GM21526 (cell line): ENCODE measurements at regions not wholly inside any gene's neighbourhood (a gene's known extent, or its start where the extent isn't known, plus 50 kb on each side); places are given as distances from the start of the nearest gene placed in this dataset.
"Not testable (repeated sequence)": the region's sequence is repeated elsewhere in the genome, so short reads cannot be mapped to it uniquely, and the experiment has no call there.

Experiments
- ATAC-seq: cut with Tn5 transposase; IDR thresholded peaks from one replicate; pipeline ENCODE4 v1.9.1; 2021; ENCODE audit warnings: moderate library complexity; ENCODE audit not compliant: unreplicated experiment, low FRiP score

DNA sequence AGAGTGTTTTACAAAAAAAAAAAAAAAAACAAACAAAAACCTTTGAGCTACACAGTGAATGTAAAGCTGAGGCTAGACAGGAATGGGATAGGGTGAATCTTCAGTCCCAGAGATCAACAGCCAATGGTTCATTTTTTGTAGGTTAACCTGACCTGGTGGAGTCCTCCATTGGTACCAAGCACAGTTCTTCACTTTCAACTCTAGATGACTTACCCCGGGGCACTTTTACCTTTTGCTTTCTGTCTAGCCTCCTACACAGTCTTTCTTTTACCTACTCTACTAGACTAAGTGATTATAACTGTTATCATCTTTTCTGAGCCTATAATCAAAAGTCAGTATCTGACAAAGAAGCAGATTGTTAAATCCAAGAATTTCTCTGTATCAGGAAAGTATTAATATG lies 50.9 kb downstream of the ANXA2R start:
- no peak for ATAC-seq

DNA sequence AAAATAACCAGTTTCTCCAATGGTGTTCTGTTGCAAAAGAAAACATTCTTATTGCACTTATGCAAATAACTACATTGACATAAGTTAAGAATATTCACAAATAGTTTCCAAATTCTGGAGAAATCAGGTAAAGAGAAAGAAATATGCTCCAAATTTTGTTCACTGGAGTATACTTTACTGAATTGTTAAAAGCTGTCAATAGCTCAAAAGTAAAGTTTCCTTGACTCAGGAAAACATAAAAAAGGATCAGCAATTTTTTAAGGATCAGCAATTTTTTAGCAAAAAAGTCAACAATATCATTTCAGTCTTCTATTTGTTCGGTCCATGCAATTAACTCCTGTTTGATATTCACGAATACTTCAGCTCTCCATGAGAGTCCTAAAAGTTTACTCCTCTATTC lies 51.6 kb downstream of the ANXA2R start:
- no peak for ATAC-seq

DNA sequence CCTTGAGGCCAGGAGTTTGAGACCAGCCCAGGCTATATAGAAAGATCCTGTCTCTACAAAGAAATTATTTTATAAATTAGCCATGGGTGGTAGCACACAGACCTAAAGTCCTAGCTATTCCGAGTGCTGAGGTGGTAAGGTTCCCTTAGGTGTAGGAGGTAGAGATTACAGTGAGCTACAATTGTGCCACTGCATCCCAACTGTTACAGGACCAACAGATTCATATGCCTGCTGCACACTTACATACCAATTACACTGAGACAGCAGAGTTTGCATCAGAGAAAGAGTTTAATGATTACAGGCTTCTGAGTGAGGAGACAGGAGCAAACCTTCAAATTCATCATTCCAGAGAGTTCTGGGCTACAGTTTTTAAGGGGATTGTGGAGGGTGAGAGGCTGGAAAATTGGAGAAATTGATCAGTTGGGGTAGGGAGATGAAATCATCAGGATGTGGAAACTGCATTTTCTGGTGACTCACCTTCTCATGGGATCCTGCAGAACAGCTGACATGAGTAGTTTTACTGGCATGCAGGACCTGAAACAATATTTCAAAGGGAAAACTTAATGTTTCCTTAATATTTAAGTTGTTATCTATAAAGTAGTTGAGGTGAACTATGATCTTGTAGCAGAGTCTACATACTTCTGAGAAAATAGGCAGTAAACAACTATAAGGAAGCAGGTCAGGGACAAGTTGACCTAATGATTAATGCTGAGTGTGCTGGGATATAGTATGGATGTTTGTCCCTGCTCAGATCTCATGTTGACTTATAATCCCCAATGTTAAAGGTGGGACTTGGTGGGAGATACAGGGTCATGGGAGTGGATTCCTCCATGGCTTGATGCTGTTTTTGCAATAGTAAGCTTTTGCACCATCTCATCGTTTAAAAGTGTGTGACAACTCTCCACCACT lies 54.7 kb downstream of the ANXA2R start:
- ATAC-seq, result no peak

DNA sequence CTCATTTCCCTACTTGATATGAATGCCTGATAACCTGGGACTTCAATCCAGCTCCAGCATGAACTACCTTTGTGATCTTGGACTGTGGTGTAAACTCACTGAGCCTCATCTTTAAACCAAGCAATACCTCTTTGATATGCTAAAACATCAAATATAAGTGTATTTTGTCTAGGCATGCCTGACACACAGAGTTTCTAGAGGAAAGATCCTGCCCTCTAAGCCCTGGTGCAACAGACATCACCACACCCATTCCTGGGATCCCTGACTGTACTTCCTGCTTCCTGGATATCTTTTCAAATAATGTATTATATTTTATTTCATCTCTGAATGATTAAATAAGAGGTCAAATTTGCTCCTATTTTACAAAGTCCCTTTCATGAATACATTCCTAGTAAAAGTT lies 55.8 kb downstream of the ANXA2R start:
- ATAC-seq, result no peak

DNA sequence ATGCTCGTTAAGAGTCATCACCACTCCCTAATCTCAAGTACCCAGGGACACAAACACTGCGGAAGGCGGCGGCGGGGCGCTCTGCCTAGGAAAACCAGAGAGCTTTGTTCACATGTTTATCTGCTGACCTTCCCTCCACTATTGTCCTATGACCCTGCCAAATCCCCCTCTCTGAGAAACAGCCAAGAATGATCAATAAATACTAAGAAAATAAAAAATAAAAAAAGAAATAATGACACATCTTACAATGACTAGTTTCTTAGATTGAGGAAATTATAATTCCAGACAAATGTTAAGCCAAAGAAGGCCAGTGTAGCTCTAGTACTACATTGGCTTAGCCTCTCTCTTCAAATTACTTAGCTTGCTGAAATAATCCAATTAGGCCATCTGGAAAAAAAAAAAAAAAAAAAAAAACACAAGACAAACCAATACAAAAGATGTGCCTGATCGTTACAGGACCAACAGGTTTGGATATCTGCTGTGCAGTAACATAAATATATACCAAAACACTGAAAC lies 58.0 kb downstream of the ANXA2R start:
- no peak for ATAC-seq

DNA sequence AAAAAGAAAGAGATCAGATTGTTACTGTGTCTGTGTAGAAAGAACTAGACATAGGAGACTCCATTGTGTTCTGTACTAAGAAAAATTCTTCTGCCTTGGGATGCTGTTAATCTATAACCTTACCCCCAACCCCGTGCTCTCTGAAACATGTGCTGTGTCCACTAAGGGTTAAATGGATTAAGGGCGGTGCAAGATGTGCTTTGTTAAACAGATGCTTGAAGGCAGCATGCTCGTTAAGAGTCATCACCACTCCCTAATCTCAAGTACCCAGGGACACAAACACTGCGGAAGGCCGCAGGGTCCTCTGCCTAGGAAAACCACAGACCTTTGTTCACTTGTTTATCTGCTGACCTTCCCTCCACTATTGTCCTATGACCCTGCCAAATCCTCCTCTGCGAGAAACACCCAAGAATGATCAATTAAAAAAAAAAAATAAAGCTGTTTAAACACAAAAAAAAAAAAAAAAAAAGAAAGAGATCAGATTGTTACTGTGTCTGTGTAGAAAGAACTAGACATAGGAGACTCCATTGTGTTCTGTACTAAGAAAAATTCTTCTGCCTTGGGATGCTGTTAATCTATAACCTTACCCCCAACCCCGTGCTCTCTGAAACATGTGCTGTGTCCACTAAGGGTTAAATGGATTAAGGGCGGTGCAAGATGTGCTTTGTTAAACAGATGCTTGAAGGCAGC lies 58.6 kb downstream of the ANXA2R start:
- ATAC-seq, result not testable (repeated sequence)

DNA sequence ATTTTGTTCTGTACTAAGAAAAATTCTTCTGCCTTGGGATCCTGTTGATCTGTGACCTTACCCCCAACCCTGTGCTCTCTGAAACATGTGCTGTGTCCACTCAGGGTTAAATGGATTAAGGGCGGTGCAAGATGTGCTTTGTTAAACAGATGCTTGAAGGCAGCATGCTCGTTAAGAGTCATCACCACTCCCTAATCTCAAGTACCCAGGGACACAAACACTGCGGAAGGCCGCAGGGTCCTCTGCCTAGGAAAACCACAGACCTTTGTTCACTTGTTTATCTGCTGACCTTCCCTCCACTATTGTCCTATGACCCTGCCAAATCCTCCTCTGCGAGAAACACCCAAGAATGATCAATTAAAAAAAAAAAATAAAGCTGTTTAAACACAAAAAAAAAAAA lies 59.1 kb downstream of the ANXA2R start:
- not testable (repeated sequence) for ATAC-seq

DNA sequence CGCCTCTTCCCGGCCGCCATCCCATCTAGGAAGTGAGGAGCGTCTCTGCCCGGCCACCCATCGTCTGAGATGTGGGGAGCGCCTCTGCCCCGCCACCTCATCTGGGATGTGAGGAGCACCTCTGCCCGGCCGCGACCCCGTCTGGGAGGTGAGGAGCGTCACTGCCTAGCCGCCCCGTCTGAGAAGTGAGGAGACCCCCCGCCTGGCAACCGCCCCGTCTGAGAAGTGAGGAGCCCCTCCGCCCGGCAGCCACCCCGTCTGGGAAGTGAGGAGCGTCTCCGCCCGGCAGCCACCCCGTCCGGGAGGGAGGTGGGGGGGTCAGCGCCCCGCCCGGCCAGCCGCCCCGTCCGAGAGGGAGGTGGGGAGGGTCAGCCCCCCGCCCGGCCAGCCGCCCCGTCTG lies 59.7 kb downstream of the ANXA2R start:
- not testable (repeated sequence) for ATAC-seq

DNA sequence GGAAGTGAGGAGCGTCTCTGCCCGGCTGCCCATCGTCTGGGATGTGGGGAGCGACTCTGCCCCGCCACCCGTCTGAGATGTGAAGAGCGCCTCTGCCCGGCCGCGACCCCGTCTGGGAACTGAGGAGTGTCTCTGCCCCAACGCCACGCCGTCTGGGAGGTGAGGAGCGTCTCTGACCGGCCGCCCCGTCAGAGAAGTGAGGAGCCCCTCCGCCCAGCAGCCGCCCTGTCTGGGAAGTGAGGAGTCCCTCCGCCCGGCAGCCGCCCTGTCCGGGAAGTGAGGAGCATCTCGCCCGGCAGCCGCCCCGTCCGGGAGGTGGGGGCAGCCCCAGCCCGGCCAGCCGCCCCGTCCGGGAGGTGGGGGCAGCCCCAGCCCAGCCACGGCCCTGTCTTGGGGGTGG lies 60.9 kb downstream of the ANXA2R start:
- ATAC-seq, result not testable (repeated sequence)

DNA sequence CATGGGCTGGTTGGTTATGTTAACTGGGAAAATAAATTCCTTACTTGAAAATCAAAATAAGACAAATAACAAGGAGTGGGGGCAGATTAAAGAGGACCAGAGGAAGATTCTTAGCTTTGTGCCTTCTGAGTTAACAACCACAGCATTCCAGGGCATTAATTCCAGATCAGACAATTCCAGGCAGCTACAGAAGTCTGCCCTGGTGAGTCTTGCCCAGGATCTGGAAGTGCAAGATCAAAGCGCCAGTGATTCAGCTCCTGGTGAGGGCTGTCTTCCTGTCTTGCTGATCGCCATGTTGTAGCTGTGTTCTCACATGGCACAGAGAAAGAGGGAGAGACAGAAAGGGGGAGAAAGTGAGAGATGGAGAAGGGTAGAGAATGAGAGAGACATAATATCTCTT lies 65.6 kb downstream of the ANXA2R start:
- ATAC-seq, result no peak

DNA sequence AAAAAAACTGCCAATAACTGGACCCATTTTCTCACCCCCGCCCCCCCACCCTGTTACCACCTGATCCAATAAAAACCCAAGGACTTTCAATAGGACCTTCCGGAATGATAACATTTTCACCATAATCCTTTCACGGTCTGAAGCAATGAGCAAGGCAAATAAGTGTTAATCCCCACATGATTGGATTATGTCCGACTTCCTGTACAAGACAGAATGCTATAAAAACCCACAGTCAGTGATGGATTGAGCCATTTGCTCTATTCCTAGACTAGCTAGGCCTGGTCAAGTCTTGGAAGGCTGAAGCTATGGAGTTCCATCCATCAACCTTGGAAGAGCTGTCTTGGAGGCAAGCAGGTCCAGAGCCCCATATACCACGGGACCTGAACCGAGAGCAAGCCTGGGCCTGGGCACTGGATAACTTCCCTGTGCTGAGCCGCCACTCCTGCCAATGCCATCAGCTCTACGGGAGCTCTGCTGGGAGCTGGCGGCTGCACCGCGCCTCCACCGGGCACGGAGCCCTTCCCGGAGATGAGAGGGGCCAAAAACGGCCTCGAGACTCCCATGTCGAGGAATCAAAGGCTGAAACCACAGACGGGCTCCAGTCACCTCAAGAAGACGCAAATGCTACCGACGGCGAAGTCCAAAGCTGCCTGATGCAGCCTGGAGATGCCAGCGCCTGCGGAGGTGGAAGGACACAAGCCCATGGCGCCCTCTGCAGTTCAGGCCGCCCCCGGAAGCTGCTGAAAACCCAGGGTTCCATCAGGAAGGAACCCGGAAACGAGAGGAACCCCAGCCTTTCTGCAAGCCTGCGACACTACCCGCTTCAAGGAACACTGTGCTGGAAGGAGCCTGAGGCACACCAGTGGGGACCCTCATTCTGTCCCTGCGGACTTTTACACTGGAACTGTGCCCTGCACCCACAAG lies 69.2 kb downstream of the ANXA2R start:
- ATAC-seq, result no peak

DNA sequence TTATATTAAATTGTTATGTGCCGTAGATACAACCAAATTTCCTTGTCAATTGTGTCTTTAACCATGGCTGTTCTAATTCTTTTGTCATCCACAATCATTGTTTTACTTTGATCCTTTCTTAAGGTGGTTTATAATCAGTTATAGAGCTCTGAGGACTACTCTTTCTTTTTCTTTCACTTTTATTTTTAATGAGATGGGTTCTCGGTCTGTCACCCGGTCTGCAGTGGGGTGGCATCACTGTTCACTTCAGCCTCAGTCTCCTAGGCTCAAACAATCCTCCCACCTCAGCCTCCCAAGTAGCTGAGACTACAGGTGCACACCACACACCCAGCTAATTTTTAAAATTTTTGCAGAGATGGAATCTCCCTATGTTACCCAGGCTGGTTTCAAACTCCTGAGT lies 74.2 kb downstream of the ANXA2R start:
- no peak for ATAC-seq

DNA sequence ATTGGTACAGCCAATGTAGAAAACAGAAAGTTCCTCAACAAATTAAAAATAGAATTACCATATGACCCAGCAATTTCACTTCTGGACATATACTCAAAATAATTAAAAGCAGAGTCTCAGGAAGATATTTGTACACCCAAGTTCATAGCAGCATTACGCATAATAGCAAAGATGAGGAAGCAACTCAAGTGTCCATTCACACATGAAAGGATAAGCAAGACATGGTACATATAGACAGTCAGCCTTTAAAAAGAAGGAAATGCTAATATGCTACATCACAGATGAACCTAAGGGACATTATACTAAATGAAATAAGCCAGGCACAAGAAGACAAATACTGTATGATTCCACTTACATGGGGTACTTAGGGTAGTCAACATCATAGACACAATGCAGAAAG lies 76.7 kb downstream of the ANXA2R start:
- ATAC-seq, result no peak

DNA sequence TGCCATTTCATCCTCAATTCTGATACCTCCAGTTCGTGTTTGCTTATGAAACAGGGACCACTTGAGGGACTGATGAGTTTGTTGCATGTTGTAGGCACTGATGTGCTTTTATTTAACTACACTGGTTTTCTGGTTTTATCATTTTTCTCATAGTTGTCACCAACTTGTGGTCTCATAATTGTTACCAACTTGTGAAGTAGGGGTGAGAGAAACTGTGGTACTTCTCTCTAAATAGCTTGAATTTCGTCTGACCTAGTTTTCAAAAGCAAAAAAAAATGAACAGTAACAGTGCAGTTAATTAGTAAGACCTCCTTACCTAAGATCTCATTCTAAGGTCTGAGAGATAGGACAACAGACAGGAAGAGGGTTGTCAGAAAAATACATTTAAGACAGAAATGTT lies 78.0 kb downstream of the ANXA2R start:
- ATAC-seq, result no peak

DNA sequence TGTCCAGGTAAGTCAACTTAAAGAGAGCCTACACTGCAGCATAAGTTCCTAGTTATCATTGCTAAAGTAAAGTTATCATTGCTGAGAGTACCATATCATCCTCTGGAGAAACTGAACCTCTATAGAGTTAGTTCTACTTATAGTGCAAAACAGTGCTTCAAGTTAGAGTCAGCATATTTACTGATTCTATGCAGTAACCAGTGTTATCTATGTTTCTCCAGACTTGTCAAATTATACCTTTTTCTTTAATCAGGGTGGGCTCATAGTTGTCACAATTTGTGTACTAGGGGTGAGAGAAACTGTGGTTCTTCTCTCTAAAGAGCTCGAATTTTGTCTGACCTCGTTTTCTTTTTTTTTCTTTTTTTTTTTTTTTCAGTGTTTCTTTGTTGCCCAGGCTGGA lies 79.6 kb downstream of the ANXA2R start:
- no peak for ATAC-seq

DNA sequence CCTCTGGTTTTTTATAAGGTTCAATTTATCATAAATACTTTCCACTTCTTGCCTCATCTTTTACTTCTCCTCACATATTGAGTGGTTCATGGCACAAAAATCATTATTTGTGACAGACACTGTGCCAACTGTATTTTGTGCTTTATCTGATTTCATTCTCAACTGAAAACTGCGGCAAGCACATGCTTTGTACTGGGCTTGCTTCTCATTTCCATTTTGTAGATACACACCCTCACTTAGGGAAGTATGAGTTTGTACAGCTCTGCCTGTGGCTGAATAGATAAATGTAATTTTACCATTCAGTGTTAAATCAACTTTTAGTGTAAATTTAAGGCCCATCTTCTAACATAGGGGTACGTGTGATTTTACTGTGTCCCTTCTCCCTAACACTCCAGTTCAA lies 83.6 kb downstream of the ANXA2R start:
- ATAC-seq, result no peak

DNA sequence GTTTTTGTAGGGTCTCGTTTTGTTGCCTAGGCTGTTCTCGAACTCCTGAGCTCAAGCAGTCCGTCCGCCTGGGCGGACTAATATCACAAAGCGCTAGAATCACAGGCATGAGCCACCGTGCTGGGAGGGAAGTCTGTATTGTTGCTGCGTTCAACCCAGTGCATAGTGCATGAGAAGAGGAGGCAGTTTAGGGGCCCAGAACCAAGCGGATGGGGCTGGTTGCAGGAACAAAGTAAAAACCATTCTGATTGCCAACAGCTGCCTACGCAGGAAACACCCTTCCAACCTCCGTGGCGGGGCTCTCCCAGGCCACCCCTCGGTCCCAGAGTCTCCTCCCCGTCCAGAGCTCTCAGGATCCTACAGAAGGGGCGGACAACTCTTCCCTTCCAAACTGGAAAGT lies 87.1 kb downstream of the ANXA2R start:
- ATAC-seq, result no peak

DNA sequence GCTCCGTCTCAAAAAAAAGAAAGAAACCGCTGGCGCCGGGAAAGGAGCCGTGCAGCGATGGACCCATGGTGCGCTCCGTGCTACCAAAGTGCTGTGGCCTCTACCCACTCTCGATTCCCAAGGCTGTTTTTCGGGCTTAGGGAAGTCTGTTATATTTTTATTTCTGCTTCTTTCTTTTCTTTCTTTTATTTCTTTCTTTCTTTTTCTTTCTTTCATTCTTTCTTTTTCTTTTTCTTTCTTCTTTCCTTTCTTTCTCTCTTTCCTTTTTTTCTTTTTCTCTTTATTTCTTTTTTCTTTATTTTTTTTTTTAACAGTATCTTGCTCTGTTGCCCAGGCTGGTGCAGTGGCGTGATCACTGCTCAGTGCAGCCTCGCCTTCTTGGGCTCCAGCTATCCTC lies 87.5 kb downstream of the ANXA2R start:
- no peak for ATAC-seq

DNA sequence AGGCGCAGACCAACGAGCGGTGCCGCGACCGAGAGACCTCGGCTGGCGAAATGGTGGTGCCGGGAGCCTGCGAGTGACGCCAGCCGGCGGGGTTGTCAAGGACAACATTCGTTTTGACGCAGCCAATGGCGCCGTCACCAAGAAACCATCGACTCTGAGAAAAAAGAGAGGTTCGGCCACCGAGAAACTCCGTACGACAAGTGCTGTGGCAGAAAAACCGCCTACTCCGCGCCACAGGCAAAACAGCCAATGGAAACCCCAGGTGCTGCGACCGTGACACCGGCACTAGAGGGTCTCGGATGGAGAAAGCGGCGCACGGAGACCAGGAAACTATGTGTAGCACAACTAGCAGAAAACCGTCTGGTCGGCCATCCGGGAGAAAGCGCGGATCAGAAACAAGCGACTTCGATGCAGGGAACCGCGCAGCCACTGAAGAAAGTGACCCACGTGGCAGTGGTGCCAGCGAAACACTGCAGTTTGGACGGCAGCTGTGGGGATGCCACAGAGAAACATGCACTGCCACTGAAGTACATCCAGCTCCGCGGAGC lies 88.8 kb downstream of the ANXA2R start:
- ATAC-seq, result peak; percentile 38
